ENCODE measurements at regions not wholly inside any gene's neighbourhood (a gene's known extent, or its start where the extent isn't known, plus 50 kb on each side); places are given as distances from the start of the nearest gene placed in this dataset.

DNA sequence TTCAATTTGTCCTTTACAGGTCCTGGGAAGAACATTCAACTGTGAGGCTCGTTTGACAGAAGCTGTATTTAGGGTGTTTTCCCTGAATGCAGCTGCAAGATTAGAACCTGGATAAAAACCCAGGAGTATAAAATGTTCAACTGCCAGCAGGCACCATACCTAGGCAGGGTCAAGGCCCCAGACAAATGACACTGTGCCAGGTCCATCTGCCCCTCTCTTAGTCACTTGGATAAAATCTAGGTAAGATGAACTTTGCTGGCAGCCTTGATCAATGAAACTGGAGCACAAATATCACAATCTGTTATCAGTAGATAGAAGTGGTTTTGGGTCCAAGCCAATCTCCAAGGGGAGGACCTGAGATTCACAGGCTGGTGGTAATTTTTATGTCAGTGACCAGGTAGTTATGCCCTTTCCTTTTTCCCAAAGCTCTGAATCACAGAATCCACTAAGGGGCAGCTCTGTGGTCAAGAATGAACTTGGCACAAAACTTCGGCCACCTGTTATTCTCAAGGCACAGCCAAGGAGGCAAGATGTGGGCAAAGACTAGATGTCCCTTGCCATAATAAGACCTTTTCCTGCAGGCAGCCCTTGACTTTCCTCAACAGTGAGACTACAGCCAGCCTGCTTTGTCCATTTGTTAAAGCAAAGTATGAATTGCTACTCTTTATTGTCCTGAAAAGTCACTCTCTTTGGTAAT, 501.0 kb downstream of the PPARGC1A start:
- DNase-seq: no peak

DNA sequence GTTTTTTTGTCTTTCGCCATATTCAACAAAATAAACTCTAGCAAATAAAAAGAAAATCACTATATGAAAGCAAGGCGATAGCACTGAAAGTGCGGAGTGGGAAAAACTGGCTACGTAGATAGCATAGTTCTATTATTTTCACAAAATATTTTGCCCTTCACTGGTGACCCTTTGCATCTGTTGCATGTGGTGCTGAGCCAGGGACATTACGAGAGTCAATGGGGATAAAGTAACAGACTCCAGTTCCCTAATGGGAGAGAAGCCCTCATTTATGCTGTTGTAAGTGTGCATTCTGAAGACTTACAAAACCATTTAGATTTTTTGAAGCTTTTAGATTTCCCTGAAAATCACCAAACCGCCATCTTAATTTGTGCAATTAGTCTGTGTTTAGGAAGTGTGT, 501.6 kb downstream of the PPARGC1A start:
- no peak for DNase-seq

DNA sequence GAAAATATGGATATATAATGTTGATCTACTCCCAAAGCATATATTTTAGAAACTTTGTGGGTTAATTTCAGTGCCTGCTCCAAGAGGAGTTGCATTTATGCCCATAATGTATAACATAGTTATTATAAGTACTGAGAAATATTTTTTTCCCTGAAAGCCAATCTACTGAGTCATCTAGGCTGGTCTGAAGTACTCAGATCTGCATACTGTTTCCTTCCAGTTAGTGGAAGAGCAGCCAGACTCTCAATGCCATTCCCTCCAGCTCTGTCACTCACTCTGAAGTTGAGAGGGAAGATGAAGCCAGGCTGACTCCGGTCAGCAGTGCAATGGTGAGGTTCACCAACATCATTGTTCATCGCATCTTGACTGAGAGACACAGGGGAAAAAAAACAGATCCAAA, 505.1 kb downstream of the PPARGC1A start:
- no peak for DNase-seq

DNA sequence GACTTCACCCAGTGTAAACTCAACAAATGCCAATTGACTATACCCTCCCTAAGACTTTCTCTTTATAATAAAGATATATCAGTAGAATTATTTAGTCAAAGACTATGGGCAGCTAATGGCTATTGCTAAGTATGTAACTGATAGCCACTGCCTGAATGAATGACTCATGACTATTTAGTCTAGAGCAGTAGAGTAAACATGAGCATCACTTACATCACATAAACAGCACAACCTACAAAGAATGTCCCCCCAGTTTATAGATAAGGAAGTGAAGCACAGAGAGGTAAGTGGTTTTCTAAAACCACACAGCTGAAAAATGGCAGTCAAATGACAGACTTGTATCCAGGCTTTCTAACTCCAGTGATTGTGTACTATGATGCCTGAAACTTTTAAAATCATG, 507.0 kb downstream of the PPARGC1A start:
- DNase-seq: no peak

DNA sequence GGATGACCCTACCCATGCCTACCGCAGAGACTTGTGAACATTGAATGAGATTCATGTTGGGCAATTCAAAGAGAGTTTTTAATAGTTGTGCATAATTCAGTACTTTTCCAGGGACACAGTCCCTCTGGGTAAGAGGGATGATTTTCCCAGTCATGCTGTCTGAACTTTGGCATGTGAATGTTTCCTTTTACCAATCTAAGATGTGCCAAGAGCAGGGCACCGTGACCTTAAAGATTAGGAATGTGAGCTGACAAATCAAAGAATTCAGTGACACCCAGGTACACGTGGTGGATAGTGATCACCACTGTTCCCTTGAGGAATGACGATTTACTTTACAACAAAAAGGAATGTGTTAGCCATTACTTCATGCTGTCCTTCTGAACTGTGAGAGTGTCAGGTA, 515.6 kb downstream of the PPARGC1A start:
- no peak for DNase-seq

DNA sequence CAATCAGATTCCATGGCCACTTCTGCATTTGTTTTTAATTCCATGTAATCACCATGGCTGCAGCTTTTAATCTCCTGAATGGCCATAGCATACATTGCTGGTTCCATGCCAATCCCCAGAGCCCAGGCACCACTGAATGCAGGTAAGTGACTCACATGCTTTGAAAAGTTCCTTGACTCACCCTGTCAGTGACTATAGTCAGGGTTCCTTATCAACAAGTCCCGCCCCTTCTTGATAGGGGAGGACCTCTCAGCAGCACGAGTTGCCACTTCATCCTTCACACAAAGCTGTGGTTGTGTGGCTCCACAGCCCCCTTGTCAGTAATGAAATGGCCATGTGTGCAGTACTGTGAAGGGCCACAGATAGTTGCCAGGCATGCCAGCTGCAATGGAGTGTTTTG, 516.6 kb downstream of the PPARGC1A start:
- peak; percentile 21 for DNase-seq

DNA sequence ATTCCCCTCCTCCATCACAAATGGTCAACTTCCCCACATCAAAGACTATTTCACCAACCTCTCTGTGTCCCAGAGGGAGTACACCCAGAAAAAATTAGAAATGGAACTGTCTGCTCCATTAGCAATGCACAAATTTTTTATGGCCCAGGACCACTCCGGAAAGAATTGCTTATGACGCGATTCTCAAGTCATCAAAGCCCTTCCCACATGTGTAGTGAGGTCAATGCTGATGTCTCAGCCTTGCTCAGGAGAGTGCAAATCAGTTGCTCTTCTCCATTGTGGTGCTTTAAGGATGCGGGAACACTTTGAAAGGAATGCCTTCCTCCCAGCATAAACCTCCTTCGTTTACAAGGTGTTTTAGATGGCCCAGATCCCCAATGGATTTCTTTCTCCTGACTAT, 518.3 kb downstream of the PPARGC1A start:
- DNase-seq: no peak

DNA sequence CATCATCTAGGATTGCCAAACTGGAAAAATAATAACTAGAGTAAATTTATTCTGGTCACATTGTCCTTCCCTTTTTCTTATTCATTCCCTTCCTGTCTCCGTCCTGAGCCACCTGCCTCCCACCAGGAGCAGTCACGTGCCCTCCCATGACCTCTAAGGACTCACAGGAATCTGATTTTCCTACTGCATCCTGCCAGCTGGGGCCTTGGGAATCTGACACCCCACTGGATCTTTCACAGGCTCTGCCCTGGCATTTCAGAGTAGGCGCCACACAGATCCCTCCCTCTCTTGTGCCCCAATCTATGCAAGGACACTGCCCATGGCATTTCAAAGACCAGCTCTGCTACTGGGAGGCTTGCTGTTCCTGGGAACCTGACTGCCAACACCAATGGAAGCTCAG, 520.5 kb downstream of the PPARGC1A start:
- no peak for DNase-seq

DNA sequence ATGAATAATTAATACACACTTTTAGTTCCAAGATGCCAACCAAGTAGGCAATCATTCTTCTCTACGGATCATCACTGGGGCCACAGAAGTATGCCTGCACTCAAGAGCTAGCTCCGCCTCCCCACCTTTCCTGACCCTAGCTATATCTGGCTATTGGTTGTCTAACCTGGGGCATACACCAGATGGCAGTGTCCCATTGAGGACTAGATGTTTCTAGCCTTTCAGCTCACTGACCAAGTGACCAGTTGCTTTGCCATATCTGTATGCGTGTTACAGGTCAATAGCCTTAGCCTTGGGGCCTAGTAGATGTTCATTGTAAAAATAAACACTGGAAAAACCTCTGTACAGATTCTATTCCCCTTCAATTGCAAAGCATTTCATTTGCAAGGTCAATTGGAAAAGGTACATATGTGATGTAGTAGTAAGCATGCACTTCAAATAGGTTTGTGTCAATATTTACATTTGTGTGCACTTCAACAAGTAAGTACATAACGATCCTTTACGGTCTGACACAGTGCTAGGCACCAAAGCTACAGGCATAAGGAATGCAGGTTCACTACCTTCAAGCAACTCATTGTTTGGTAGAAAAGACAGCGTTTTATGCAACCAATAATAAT, 521.7 kb downstream of the PPARGC1A start:
- DNase-seq: peak; percentile 5

DNA sequence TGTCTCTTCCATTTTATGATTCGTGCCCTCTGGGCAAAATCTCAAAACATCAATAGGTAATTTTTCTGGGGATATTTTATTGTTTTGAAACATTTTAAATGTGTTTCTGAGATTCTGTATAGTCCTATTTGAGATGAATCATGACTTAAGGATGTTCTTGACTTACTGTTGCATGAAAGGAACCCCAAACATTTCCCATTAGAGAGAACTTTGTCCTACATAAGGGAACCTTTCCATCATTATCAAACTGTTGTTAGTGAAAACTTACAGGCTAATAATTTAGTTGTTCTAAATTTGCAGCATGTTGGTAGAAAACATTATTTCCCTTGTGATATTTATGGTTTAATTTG, 523.3 kb downstream of the PPARGC1A start:
- no peak for DNase-seq

DNA sequence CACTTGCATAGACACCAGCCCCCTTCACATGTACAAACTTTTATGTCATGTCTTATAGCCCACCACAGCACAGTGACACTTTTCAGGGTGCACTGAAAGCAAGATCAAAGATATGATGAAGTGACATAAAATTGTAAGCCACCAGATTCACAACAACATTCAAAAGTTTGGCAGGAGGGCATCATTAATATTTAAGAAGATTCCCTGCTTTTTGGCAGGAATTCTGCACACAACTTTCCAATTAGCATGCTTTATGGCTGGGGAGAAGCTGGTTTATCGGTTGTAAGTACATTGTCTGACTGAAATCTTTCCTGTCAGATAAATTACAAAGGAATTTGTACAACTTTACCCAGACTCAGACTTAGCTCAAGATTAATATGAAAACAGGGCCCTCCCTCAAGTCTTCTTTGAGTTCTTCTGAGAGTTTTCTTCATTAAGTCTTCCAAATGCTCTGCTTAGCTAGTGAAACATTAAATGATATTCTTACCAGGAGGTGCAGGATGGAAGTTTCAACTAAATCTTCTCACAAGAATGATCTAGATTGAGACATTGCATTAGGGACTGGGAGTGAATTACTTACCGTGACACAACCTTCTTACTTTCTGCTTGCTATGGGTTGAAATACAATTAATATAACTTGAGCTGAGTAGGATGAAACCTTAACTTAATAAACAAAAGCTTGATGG, 523.8 kb downstream of the PPARGC1A start:
- no peak for DNase-seq

DNA sequence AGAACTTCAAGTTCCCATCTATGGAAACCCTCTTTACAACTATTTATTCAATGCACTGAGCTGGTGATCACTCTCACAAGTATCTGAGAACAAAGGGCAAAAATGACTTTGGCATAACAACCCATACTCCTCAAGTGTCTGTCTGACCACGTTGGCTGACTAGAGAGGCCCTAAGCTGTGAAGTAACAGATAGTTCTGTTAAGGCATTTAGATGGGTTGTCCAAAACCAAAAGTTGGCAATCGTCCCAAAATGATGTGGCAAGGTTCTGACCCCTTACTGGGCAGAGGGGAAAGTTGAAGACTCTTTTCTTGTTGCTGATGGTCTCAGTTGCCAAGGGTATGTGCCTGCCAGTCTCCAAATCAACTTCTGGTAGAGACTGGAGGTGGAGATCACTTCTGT, 524.8 kb downstream of the PPARGC1A start:
- peak; percentile 3 for DNase-seq

DNA sequence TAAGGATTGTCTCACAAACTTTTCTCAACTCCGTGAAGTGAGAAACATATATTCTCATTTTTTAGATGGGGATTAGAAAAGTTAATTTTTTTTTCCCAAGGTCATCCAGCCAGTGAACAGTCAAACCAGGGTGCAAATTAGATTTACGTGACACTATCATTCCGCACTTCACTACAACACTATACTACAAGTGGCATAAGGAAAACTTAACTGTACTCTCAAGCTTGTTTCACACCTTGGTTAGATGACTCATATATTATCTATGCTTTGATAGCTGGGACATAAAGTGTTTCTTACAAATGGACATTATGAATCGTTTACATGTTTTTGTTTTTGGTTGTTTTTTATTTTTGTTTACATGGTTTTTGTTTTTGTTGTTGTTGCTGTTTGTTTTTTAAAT, 525.7 kb downstream of the PPARGC1A start:
- no peak for DNase-seq

DNA sequence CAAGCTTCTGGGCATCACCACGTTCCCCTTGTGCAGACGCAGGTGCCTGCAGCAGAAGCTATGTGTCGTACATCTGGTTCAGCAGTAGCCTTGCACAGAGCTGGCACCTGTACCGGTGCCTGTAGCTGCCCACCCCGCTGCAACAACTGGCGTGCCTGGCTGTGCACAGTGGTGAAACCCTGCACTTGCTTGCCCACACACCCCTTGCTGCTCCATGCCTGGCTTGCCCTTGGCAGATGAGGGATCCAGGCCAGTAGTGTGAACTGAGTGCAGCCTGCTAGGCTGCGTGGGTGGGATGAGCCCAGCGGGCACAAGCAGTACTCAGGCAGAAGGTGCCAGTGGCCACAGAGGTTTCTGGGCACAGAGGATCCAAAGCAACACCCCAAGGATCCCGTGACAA, 528.4 kb downstream of the PPARGC1A start:
- no peak for DNase-seq

DNA sequence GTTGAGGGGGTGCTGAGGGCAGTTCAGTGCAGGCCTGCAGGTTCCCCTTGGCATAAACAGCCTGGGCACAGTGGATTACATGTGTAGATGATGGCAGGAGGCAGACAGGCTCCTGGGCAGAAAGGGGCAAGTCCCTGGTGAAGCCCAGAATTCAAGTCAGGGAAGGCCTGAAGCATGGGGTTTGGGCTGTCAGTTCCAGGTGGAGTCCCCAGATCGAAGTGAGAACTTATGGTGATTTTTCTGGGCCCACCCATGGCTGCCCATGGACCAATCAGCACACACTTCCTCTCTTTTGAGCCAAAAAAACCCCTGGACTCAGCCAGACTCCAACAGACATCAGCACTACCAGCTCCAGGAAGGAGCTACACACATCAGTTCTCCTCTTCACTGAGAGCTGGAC, 529.1 kb downstream of the PPARGC1A start:
- DNase-seq: no peak

DNA sequence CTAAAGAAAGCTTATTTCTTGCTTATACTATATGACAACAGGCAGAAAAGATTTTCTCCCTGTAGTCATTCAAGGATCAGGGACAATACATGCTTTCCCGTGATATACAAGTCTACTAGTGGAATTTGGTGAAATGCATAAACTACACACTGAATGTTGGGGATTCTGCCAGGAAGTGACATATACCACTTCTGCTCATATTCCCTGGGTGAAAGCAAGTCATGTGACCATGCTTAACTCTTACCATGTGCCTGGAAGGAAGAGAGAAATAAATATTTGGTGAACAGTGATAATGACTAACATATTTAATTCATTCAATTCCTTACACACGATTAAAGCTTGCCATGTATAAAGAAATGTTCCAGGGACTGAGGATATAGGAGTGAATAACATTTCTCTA, 534.6 kb downstream of the PPARGC1A start:
- DNase-seq: no peak

DNA sequence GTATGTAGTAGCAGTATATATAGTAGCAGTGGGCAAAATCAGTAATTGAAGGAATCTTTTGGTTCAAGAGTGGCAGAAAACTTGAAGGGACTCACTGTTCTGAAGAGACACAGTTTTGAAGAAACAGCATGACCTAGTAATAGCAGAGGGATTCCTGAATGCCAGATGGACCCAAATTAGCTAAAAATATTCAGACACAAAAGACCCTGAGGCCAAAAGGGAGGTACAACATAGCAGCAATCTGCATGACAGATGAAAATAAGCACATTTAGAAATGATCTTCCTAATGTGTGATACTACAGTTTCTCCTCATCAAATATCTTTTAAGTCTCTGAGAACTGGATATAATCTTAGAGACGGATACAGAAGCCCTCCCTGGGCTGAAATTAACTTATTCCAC, 536.6 kb downstream of the PPARGC1A start:
- no peak for DNase-seq

DNA sequence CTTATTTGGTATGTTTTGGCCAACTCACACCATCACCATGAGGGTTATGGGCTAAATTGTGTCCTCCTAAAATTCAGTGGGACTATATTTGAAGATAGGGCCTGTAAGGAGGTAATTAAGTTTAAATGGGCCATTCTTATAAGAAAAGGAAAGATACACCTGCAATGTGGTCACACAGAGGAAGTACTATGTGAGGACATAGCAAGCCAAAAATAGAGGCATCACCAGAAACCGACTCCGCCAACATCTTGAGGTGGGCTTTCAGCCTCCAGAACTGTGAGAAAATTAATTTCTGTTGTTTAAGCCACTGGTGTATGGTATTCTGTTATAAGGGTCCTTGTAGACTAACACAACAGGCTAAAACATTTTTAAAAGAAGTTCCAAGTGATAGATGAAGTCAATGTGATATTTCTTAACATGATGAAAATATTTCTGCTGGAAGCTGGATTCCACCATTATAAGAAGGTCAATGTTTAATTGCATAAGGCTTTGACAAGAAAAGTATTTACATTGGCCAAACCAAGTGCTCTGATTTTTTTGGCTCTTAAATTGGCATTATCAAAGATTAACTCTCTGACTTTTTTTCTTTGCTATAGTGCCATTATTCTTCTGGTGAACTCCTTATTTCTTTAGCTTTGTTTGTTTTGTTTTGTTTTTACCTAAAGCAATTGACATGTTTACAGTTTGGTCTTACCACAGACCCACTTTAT, 540.9 kb downstream of the PPARGC1A start:
- DNase-seq: no peak

DNA sequence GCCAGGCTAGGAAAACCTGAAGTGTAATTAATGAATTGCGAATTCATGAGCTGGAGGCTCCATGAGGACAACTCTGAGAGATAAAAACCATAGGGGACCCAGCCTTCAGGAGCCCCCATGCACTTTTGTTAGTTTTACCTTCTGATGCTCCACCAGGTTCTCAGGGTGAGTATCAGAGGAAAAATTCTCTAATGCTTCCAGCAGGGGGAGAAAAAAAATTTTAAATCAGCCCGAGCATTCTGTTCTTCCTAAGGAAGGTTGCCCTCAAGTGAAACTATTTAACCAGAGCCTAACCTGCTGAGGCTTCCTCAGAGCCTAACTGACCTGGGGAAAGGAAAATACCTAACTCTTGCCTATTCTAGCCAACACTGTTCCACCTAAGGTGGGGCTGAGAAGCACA, 552.6 kb downstream of the PPARGC1A start:
- no peak for DNase-seq

DNA sequence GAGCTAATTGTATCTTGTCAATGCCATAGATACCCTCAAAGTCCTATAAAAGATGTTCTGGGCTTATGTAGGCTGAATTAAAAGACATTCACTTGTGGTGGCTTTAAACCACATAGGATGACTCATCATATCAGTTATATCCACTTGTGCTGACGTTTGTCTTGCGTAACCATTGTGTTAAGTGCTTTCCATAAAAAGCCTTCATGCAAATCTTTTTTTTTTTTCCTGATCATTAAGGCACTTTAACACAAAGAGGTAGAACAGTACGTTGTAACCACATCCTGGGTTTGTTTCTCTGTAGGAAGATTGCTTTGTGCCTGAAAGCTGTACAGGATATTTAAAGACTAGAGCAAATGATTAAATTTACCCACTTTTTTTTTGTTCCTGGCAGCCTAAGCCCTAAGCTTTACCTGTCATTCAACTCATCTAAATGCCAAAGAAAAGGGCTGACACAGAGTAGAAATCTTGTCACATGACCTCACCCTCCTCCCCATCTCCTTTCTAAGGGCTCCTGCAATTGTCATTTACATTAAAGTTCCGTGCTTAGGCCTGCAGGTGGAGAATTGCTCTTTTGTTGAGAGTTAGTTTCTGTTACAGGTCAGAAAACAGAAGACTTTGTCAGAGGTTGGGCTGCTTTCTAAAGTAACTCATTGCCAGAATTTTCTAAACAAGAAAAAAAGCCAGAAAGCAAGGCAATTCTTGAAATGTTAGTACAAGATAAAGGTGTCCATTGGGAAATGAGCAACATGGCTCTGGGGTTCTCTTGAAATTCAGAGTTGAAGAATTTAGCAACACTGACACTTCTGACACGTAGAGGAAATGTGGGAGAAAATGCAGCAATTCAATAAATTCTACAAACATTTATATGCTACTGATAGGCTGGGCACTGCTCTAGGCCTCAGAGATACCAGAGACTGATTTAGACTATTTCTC, 555.6 kb downstream of the PPARGC1A start:
- peak; percentile 91 for DNase-seq

DNA sequence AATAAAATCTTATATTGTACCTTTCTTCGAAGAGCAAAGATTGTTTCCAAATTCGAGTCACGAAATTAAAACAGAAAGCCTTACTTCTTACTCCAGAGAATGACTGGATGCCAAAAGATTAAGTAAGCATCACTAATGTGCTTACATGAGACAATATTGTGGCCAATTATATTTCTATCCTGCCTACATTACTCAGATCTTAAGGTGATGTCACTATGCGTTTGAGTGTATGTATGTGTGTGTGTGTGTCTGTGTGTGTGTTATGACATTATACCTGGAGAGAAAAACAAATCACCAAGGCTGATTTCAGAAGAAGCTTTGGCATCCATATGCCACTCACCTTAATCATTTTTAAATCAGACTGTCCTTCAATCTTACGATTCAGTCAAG, 556.3 kb downstream of the PPARGC1A start:
- DNase-seq: no peak

DNA sequence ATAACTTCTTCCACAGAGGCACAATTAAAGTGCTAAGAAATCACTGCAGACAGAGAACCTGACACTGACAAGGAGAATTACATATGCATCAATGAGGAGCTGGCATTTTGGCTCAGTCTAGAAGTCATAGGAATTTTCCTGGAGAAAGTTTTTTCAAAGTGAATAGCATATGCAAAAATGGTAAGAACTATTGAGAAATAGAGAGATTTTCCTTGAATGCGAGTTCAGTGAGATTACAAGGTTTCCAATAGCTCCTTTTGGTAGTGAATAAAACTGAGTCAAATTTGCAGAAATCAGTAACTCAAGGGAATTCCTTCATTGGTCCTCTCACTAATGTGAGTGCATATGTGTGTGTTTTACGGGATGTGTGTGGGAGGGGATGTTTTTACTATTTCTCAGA, 557.5 kb downstream of the PPARGC1A start:
- DNase-seq: no peak

DNA sequence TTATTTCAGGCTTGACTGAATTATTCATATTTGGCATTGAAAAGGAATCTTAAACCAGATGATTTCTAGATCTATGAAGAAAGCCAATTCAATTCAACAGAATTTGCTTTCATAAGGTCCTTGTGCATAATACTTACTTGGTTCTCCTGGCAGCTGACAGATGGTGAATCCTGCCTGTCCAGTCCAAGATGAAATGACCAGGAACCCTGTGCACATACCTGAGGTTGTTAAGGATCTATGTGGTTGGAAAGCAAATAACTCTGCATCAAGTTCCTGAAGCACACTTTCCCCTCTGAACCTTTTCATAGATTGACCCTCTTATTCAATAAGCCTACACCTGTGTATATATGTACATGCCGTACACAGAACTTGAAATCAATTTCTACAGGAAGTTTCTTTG, 562.7 kb downstream of the PPARGC1A start:
- DNase-seq: no peak
